ENCODE measurements at regions not wholly inside any gene's neighbourhood (a gene's known extent, or its start where the extent isn't known, plus 50 kb on each side); places are given as distances from the start of the nearest gene placed in this dataset.

- H3K4me3 ChIP-seq (ENCODE audit: low read depth, low read length), result no peak overlapping the region
- DNase-seq (ENCODE audit: low read depth), result no peak
- TF ChIP-seq CTCF (IDR thresholded peaks at IDR 0.05; ENCODE audit: low read depth, low read length, missing control alignments), result no peak
- in situ Hi-C loops (cut with HindIII; ENCODE audit: low sequenced_read_pairs), result no loop called here
Measured at GRCh38 chr6:112450663-112451062, 103.5 kb downstream of the RFPL4B start.

GRCh38 chr6:112457886-112458285 is 110.8 kb downstream of the RFPL4B start:
- no peak for TF ChIP-seq CTCF (IDR thresholded peaks at IDR 0.05; ENCODE audit: low read depth, low read length, missing control alignments)
- in situ Hi-C loops (cut with HindIII; ENCODE audit: low sequenced_read_pairs), result no loop called here
- DNase-seq (ENCODE audit: low read depth), result no peak
- no peak overlapping the region for H3K4me3 ChIP-seq (ENCODE audit: low read depth, low read length)

- in situ Hi-C loops (cut with HindIII; ENCODE audit: low sequenced_read_pairs), result no loop called here
Measured at GRCh38 chr6:112459758-112460304, 112.7 kb downstream of the RFPL4B start.

GRCh38 chr6:112464901-112465665 is 118.0 kb downstream of the RFPL4B start:
- in situ Hi-C loops (cut with HindIII; ENCODE audit: low sequenced_read_pairs), result no loop called here
- TF ChIP-seq CTCF (IDR thresholded peaks at IDR 0.05; ENCODE audit: low read depth, low read length, missing control alignments), result no peak
- DNase-seq (ENCODE audit: low read depth), result no peak
- H3K4me3 ChIP-seq (ENCODE audit: low read depth, low read length), result no peak overlapping the region

More at GRCh38 chr6:112459758-112460304, 112.7 kb downstream of the RFPL4B start:
- H3K4me3 ChIP-seq (ENCODE audit: low read depth, low read length), result no peak overlapping the region
- TF ChIP-seq CTCF (IDR thresholded peaks at IDR 0.05; ENCODE audit: low read depth, low read length, missing control alignments), result no peak
- no peak for DNase-seq (ENCODE audit: low read depth)

GRCh38 chr6:112466373-112467151 is 119.4 kb downstream of the RFPL4B start:
- in situ Hi-C loops (cut with HindIII; ENCODE audit: low sequenced_read_pairs), result no loop called here
- DNase-seq (ENCODE audit: low read depth), result peak; percentile 29
- TF ChIP-seq CTCF (IDR thresholded peaks at IDR 0.05; ENCODE audit: low read depth, low read length, missing control alignments), result no peak
- H3K4me3 ChIP-seq (ENCODE audit: low read depth, low read length), result no peak overlapping the region

- in situ Hi-C loops (cut with HindIII; ENCODE audit: low sequenced_read_pairs), result no loop called here
- H3K4me3 ChIP-seq (ENCODE audit: low read depth, low read length), result no peak overlapping the region
- no peak for TF ChIP-seq CTCF (IDR thresholded peaks at IDR 0.05; ENCODE audit: low read depth, low read length, missing control alignments)
- no peak for DNase-seq (ENCODE audit: low read depth)
Measured at GRCh38 chr6:112468359-112468758, 121.2 kb downstream of the RFPL4B start.

All from astrocyte of the cerebellum (primary cell).